ENCODE measurements at regions not wholly inside any gene's neighbourhood (a gene's known extent, or its start where the extent isn't known, plus 50 kb on each side); places are given as distances from the start of the nearest gene placed in this dataset.
"Not testable (repeated sequence)": the region's sequence is repeated elsewhere in the genome, so short reads cannot be mapped to it uniquely, and the experiment has no call there.

DNA sequence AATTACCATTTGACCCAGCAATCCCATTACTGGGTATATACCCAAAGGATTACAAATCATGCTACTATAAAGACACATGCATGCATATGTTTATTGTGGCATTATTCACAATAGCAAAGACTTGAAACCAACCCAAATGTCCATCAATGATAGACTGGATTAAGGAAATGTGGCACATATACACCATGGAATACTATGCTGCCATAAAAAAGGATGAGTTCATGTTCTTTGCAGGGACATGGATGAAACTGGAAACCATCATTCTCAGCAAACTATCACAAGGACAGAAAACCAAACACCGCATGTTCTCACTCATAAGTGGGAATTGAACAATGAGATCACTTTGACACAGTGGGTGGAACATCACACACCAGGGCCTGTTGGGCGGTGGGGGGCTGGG is 83.9 kb upstream of the MAP3K1 start:
- DNase-seq, result not testable (repeated sequence)

DNA sequence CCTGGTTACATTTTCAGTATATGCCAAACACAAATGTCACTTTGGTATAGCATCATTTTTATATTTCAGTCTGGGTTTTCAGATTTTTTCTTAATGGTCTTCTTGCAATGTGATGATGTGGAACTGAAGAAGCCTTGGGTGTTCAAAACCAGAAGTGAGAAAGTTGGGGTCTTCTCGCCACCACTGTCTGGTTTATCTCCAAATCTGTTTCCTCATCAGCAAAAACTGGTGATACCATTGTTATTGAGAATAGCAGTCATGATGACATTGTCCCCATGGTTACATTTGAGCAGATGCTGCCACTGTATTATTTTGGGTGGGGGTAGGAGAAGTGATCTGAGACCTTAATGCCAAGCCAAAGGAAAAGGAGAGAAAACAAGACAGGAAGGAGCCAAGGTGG is 85.9 kb upstream of the MAP3K1 start:
- DNase-seq, result no peak

DNA sequence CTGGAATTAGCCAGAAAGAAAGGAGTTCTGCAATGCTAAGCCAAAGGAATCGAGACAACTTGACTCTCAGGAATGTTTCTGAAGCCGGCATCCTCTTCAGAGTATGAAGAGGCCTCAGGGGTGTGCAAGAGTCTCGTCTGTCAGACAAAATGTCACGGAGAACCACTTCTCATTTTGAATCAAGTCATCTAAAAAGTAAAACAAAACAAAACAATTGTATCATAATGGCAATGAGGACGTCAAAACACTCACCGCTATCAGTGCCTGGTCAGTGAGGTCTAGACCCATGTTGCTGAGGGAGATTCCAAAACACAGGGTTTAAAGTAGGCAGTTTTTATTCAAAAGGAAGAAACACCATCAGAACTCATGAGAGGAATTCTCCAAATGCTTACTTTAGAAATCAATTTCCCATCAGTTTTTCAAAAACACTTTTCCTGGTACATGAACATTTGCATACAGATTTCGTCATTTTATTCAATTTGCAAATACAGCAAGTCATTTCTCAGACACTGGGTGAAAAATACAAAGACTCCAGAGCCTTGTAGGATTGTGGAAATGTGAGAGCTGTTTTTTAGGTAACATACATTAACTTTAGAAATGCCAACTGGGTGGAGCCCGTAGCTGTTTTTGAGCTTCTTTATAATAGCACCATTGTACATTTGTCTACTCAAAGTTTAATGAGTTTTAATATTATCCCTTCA is 89.5 kb upstream of the MAP3K1 start:
- no peak for DNase-seq

DNA sequence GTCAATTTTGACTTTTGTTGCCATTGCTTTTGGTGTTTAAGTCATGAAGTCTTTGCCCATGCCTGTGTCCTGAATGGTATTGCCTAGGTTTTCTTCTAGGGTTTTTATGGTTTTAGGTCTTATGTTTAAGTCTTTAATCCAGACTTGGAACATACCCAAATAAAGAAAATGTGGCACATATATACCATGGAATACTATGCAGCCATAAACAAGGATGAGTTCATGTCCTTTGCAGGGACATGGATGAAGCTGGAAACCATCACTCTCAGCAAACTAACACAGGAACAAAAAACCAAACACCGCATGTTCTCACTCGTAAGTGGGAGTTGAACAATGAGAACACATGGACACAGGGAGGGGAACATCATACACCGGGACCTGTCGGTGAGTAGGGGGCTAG is 90.5 kb upstream of the MAP3K1 start:
- DNase-seq, result not testable (repeated sequence)

DNA sequence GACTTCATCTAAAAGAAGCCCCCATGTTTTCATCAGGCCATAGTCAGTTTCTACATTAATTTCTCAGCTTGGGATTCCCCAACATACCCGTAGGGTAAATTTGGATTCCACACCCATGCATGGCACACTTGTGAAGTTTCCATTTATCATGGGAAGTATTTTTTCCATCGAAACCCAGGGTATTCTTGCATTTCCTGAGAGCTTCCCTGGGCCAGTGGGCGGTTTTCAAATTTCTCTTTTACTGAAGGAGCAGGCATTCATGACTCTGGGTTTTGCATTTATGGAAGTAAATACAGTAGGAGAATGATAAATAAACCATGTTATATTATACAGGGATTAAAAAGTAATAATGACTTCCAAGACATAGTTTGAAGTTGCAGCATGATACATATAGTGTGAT is 93.0 kb upstream of the MAP3K1 start:
- no peak for DNase-seq

DNA sequence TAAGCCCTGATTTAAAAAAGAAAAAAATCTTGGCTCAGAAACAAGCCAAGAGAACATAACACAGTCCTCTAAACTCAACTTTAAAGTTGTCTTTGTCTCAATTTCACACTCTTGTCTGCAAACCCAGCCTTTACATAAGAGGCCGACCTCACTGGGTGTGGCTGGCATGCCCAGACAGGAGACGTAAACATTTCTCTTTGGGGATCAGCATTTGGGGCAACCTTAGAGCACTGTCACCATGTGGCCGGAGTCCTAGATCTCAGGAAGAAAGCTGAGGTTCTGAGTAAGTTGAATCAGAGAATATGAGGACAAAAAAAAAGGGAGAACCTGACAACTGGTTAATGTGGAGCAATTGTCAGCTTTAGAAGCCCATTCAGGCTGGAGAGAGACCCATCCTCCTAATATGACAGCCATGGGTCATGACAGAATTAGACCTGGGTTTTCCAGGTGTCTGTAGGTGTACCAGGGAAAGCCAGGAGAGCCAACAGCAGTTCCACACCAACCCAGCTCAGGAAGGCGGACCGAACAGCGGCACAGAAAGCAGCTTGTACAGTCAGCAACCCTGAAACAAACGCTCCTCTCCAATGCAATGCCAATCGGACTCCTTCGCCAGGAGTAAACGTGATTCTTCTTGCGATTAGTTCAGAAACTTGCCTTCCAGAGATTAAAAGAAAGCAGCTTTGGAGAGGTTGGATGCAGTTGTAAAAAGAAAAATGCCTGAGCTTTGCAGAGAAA is 97.9 kb upstream of the MAP3K1 start:
- DNase-seq, result no peak

DNA sequence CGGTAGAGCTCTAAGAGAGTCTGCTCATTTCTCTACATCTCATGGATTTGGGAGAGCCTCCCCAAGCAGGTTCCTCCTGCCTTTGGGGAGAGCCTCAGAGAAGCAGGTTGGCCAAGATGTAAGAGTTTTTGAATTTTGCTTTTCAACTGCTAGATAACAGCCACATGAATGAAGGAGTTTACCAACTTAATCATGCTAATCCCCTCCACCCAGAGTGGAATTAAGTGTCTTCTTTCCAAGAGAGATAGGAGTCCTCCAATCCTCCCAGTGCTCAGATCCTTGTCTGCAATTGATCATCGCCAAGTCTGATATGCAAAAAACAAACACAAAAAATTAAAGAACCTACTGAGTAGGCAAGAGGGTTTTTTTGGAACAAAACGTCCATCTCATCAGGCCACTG is 99.4 kb upstream of the MAP3K1 start:
- no peak for DNase-seq

DNA sequence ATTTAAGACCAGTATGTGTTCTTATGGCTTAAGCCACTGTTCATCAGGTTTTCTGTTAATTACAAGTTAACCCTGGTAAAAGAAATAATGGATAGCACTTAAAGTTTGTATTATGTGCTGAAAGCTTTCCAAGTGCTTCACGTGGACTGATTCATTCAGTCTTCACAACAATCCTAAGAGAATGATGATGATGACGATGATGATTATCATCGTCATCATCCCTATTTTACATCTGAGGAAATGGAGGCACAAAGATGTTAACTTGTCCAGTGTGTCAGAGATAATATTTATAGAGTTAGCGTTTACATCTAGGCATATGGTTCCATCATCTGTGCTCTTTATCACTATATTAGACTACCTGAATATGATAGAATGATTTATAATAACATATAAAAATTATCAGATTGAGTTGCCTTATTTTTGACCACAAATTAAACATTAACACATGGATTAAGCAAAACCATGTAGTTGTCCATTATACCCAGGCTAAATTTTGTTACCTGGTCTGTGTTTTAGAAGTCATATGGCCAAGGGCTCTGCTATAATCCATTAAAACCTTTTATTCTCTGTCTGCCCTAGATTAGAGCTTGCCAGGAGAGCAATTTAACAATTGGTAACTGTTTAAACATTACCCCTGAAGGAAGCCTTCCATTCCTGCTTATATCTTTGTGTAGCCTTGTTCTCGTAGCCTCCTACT is 102.3 kb upstream of the MAP3K1 start:
- DNase-seq, result no peak

DNA sequence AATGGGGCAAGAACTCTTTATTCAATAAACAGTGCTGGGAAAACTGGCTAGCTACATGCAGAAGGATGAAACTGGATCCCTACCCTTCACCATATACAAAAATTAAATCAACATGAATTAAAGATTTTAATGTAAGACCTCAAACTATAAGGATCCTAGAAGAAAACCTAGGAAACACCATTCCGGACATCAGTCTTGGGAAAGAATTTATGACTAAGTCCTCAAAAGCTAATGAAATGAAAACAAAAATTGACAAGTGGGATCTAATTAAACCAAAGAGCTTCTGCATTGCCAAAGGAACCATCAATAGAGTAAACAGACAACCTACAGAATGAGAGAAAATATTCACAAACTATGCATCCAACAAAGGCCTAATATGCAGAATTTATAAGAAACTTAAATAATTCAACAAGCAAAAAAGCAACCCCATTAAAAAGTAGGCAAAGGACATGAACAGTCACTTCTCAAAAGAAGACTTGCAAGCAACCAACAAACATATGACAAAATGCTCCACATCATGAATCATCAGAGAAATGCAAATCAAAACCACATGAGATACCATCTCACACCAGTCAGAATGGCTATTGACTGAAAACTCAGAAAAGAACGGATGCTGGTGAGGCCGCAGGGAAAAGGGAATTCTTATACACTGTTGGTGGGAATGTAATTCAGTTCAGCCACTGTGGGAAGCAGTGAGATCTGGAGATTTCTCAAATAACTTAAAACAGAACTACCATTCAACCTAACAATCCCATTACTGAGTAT is 104.3 kb upstream of the MAP3K1 start:
- no peak for DNase-seq

DNA sequence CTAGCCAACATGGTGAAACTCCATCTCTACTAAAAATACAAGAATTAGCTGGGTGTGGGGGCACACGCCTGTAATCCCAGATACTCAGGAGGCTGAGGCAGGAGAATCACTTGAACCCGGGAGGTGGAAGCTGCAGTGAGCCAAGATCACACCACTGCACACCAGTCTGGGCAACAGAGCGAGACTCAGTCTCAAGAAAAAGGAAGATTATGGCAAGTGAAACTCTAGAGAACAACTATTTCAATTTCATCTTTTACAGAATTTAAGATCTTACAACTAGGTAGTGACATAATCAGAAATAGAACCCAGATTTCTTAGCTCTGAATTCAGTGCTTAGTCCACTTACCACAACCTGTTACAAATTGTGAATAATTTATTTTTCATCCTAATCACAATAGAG is 108.8 kb upstream of the MAP3K1 start:
- no peak for DNase-seq

DNA sequence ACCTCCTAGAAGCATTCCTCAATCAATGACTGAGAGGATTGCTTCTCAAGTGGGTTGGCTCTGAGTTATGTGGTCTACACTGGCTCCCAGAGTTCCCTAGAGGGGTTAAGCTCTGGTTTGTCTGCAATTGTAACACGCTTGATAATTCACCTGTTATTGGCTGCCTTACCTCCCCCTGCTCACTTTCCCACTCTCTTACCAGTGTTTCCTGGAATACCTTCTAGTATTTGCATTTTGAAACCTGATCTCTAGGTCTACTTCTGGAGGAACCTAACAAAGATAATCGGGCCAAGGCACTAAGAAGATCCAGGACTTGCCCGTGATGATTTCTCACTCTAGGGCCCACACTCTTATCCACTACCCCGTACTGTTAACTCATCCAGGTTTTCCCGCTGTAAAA is 110.1 kb upstream of the MAP3K1 start:
- DNase-seq, result no peak

DNA sequence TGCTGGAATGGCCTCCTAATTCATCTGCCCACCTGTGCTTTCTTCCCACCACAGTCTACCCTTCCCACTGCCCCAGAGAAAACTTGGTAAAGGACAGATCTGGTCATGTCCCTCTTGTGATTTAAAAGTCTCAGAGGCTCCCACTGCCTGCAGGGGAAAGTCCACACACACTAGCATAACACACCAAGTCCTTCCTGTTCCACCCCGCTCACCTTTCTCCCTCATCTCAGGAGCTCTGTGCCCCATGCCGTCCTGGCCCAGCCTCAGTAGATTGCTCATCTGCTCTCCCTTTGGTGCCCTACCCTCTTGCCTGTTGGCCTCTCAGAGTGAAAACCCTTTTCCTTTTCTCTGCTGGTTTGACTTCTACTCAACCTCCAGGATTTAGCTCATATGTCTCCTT is 111.4 kb upstream of the MAP3K1 start:
- no peak for DNase-seq

DNA sequence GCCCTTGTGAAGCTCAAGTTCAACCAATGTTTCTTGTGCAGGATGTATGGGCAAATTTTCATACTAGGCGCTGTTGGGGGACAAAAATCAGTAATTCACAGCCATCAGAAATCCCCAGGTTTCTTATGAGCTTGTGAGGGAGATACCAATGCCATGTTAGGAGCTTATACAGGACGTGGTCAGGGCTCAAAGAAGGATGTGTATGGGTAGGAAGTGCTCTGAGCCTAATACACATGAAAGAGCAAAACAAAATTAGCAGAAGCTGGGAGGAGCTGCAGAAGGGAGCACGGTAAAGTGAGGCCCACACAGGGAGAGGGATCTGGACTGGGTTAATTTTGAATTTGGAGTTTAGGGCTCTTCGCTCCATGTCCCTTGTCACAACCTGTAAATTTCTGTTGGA is 114.6 kb upstream of the MAP3K1 start:
- no peak for DNase-seq

DNA sequence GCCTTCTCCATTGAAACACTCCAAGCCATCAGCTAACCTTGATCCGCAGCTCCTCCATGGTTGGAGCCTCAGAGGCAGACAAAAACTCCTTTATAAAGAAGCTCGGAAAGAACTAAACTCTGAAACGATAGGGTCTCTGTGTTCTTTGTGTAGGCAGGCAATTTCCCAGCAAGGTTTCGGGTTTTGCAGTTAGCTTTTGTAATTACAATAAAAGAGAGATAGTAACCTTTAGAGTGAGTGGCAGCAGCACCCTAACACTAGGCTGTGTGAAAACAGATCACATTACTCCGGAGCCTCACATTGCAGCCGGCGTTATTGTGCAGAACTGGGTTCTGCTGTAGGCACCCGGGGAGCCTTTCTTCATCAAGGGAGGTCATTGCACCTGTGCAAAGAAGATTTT is 115.8 kb upstream of the MAP3K1 start:
- no peak for DNase-seq

DNA sequence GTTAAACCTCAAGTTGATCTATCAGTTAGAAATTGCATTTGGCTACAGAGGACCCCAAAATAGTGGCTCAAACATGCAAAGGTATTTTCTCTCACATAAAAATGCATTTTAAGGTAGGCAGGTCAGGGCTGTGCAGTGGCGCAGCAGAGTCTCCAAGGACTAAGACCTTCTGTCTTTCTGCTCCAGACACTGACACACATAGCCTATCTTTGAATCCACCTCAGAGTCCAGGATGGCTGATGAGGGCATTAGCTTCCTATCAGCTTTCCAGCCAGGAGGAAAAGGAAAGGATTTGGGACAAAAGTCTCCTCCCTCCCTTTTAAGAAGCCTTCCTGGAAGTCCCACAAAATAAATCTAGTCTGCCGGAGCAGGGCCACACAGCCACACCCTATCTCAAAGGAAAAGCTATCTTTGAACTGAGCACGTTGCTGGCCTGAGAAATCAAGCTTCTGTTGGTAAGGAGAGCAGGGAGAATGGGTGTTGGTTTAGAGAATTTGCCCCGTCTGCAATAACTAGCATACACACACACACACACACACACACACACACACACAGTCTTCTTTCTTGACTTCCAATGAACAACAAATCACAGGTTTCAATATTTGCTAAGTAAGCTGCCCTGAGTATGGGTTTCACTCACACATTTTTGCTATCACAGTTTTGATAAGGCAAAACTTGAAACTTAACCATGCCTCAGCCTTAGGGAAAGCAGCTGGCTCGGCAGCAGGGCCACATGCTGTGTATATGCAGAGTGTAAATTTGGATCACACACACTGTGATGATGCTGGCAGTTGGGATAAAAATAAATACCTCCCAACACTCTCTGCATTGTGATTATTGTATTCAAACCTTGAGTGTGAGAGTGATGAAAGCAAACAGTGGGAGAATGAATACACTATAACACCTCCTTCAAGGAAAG is 116.6 kb upstream of the MAP3K1 start:
- DNase-seq, result no peak

DNA sequence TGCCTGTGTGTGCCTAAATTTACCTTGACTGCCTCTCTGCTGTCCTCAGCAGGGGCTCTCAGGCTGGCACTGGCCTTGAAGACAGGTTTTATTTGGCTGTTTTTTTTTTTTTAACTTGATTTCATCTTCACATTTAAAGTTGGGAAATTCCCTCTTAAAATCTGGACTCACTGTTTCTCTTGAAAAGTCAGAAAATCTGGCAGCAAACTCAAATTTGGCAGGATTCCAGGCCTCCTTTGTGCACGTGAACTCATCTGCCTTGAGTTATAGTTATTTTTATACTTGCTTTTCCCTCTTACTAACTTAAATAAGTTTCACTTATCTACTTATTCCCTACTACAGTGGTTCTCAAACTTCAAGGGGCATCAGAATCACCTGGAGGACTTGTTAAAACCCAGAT is 118.4 kb upstream of the MAP3K1 start:
- no peak for DNase-seq

DNA sequence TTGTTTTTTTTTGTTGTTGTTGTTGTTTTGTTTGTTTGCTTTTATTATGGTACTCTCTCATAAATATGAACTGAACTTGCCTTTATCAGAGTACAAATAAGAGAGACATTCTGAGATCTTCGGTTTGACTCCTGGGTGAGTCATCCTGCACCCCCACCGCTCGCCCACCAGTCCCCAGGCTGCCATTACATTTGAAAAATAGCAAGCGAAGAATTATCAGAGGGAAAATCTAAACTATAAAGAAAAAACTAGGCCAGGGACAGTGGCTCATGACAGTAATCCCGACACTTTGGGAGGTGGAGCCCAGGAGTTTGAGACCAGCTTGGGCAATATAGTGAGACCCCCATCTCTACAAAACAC is 122.1 kb upstream of the MAP3K1 start:
- DNase-seq, result no peak

DNA sequence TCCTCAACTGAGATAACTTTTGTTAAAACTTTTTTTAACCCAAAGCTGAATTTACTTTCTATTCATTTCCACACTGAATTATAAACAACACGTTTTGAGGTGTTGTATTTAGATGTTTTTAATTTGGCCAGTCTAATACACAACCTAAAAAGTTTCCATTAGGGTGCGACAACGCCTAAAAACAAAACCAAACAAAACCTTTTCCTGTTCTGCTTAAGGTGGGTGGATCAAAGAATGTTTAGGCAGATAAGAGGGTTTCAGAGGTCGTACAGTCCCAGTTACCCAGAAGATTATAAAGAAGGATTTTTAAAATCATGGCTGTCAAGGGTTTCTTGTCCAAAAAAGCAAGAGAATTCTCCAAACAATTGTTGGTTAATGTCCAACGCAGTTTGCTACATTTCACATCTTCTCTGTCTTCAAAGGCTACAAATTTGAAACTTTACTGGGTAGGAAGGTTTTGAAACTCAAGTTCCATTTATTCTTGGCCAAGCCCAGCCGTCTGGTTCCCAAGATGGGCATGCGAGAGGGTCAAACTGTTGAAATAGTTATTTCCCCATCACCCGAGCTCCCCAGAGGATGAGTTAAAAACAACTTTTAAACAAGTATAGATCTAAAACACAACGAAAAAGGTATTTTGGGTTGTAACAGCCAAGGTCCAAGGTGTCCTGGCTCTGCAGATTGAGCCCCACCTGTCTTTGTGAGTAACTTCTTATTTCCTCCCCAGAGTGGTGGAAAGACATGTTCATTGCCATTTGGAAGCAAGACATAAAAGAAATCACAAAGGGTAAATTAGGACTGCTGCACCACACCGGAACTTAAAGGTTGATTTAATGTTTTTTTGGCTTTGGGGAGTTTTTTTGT is 122.8 kb upstream of the MAP3K1 start:
- DNase-seq, result no peak

DNA sequence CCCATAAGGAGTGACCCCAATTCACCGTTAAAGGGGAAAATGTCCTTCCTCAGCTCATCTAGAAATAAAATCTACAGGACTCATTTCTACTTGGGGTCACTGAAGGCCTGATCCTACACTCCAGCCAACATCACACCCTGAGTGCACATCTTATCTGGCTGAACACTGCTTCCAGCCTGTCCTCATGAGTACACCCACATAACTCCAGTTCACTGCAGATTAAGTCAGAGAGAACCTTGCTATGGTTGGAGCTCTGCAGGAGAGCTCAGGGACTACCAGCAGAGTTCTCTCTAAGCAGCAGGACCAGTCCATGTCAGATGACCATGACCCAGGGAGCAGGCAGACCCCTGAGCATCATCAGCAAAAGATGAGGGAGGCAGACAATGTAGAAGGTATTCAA is 126.9 kb upstream of the MAP3K1 start:
- no peak for DNase-seq

DNA sequence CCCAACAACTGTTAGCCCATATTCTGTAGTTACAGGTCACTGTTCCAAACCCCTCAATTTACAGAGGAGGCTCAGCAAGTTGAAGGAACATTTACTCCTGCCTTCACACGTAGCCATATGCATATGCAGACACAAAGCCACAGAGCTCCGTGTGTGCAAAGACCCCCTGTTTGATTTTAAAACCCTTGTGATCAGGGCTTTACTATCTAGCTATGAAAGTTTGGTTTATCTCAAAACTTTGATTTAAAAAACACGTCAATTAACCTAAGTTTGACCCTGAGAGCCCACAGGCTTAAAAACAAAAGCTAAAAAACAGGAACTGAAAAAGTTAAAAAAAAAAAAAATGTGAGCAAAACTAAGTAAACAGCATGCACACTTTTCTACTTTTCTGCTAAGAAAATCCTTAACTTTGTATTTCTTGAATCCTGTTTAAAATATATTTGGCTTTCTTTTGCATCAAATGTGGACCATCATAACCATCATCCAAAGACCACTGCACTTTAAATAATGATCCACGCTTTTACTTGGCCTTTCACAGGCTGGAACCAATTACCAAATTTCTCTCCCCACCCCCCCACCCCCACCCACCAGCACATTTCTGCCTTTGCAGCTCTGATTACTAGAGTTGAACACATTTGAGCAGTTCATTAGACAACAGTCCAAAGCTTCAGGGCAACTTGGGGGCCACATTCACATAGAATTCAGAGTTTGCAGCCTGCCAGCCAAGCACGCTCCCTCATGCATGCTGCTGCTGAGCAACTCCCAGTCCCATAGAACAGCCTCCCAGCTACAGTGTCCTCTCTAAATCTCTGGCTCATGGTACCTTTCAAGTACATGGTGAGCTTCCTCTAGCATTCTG is 128.8 kb upstream of the MAP3K1 start:
- no peak for DNase-seq
